ENCODE measurements at regions not wholly inside any gene's neighbourhood (a gene's known extent, or its start where the extent isn't known, plus 50 kb on each side); places are given as distances from the start of the nearest gene placed in this dataset.

- in situ Hi-C loops (cut with MboI; ENCODE audit: low pct_ligation_motif_present in 1 of 4, low pct_unique_long_range_greater_than_20kb in 1 of 4, low sequenced_read_pairs in 3 of 4), result no loop called here
- H3K36me3 ChIP-seq, result no peaks in the 10 kb centered on the region
Observed at GRCh38 chr2:239853706-239854327, 171.3 kb downstream of the NDUFA10 start.

GRCh38 chr2:239853121-239853520 is 172.0 kb downstream of the NDUFA10 start:
- H3K27ac ChIP-seq, result no peak overlapping the region
- H3K27me3 ChIP-seq, result no peaks in the 10 kb centered on the region
- H3K36me3 ChIP-seq, result no peaks in the 10 kb centered on the region
- in situ Hi-C loops (cut with MboI; ENCODE audit: low pct_ligation_motif_present in 1 of 4, low pct_unique_long_range_greater_than_20kb in 1 of 4, low sequenced_read_pairs in 3 of 4), result no loop called here
- TF ChIP-seq CTCF (IDR thresholded peaks at IDR 0.05) (no peak), POLR2A (IDR thresholded peaks at IDR 0.05) (no peak), EP300 (IDR thresholded peaks at IDR 0.05; ENCODE audit: low read depth) (no peak), POLR2AphosphoS5 (IDR thresholded peaks at IDR 0.05) (no peak)
- H3K4me1 ChIP-seq, result no peaks in the 10 kb centered on the region
- WGBS, 2 donors (ENCODE audit: low coverage in 1 of 2), result 76% methylated on average over 8 of the region's 8 CpGs; no CpG with 5 or more reads in 1 of the 2 donors
- peaks cover 0 to 8% of the 10 kb centered on the region in 2 donors for H3K9me3 ChIP-seq
- no peak overlapping the region for H3K4me3 ChIP-seq
- intact Hi-C loops (cut with DNase I; ENCODE audit: low total_unique reads), result no loop called here
- no peak for DNase-seq

More at GRCh38 chr2:239853706-239854327, 171.3 kb downstream of the NDUFA10 start:
- Histone ChIP-seq H3K27ac (no peak overlapping the region), H3K4me1 (no peaks in the 10 kb centered on the region), H3K4me3 (no peak overlapping the region), H3K27me3 (no peaks in the 10 kb centered on the region), H3K9me3 (peaks cover 0 to 8% of the 10 kb centered on the region in 2 donors)
- TF ChIP-seq CTCF (IDR thresholded peaks at IDR 0.05), result no peak
- no peak for TF ChIP-seq EP300 (IDR thresholded peaks at IDR 0.05; ENCODE audit: low read depth)
- no peak for TF ChIP-seq POLR2AphosphoS5 (IDR thresholded peaks at IDR 0.05)
- TF ChIP-seq POLR2A (IDR thresholded peaks at IDR 0.05), result no peak
- intact Hi-C loops (cut with DNase I; ENCODE audit: low total_unique reads), result no loop called here
- WGBS, 2 donors (ENCODE audit: low coverage in 1 of 2), result 64% methylated on average over 8 of the region's 8 CpGs; no CpG with 5 or more reads in 1 of the 2 donors
- no peak for DNase-seq

GRCh38 chr2:239852272-239852671 is 172.9 kb downstream of the NDUFA10 start:
- no peak for DNase-seq
- 40 to 87% methylated on average over 1 to 7 of the region's 7 CpGs for WGBS, 2 donors (ENCODE audit: low coverage in 1 of 2)
- TF ChIP-seq EP300 (IDR thresholded peaks at IDR 0.05; ENCODE audit: low read depth) (no peak), POLR2A (IDR thresholded peaks at IDR 0.05) (no peak), POLR2AphosphoS5 (IDR thresholded peaks at IDR 0.05) (no peak), CTCF (IDR thresholded peaks at IDR 0.05) (no peak)
- H3K27me3 ChIP-seq, result no peaks in the 10 kb centered on the region
- intact Hi-C loops (cut with DNase I; ENCODE audit: low total_unique reads) (no loop called here), in situ Hi-C loops (cut with MboI; ENCODE audit: low pct_ligation_motif_present in 1 of 4, low pct_unique_long_range_greater_than_20kb in 1 of 4, low sequenced_read_pairs in 3 of 4) (no loop called here)
- H3K4me1 ChIP-seq, result no peaks in the 10 kb centered on the region
- peaks cover 0 to 8% of the 10 kb centered on the region in 2 donors for H3K9me3 ChIP-seq
- no peaks in the 10 kb centered on the region for H3K36me3 ChIP-seq
- no peak overlapping the region for H3K27ac ChIP-seq
- H3K4me3 ChIP-seq, result no peak overlapping the region

- H3K36me3 ChIP-seq, result no peaks in the 10 kb centered on the region
- no peaks in the 10 kb centered on the region for H3K4me1 ChIP-seq
- H3K4me3 ChIP-seq, result no peak overlapping the region
- intact Hi-C loops (cut with DNase I; ENCODE audit: low total_unique reads) (no loop called here), in situ Hi-C loops (cut with MboI; ENCODE audit: low pct_ligation_motif_present in 1 of 4, low pct_unique_long_range_greater_than_20kb in 1 of 4, low sequenced_read_pairs in 3 of 4) (no loop called here)
- 67 to 81% methylated on average over 3 to 9 of the region's 9 CpGs for whole genome bisulfite sequencing, 2 donors (ENCODE audit: low coverage in 1 of 2)
- DNase-seq, result no peak
- H3K27me3 ChIP-seq, result no peaks in the 10 kb centered on the region
- no peak overlapping the region for H3K27ac ChIP-seq
- TF ChIP-seq POLR2A (IDR thresholded peaks at IDR 0.05) (no peak), EP300 (IDR thresholded peaks at IDR 0.05; ENCODE audit: low read depth) (no peak), POLR2AphosphoS5 (IDR thresholded peaks at IDR 0.05) (no peak), CTCF (IDR thresholded peaks at IDR 0.05) (no peak)
- H3K9me3 ChIP-seq, result peaks cover 0 to 11% of the 10 kb centered on the region in 2 donors
Observed at GRCh38 chr2:239846789-239847676, 178.1 kb downstream of the NDUFA10 start.
